Spinal cord (tissue), 9 donors: ENCODE measurements at regions not wholly inside any gene's neighbourhood (a gene's known extent, or its start where the extent isn't known, plus 50 kb on each side); places are given as distances from the start of the nearest gene placed in this dataset.
"Not testable (repeated sequence)": the region's sequence is repeated elsewhere in the genome, so short reads cannot be mapped to it uniquely, and the experiment has no call there.

Experiments
- DNase-seq, 6 donors: peaks; one replicate each; pipeline versions ENCODE4 v3.0.0 to v3.0.0-alpha.2; 2013 to 2015; ENCODE audit warnings: low spot score in 6 of 6, low read depth in 4 of 6
- H3K27ac ChIP-seq: one replicate; pipeline ENCODE4 v1.5.1; 2013; ENCODE audit warnings: low read depth, low read length, control low read depth
- H3K27me3 ChIP-seq: one replicate; pipeline ENCODE4 v1.6.1; 2013; ENCODE audit warnings: low read length; ENCODE audit not compliant: control insufficient read depth, insufficient read depth
- H3K36me3 ChIP-seq: one replicate; pipeline ENCODE4 v1.6.1; 2013; ENCODE audit warnings: low read length; ENCODE audit not compliant: control insufficient read depth, insufficient read depth
- H3K4me1 ChIP-seq: one replicate; pipeline ENCODE4 v1.6.1; 2013; ENCODE audit warnings: low read length; ENCODE audit not compliant: control insufficient read depth, insufficient read depth
- H3K4me3 ChIP-seq: one replicate; pipeline ENCODE4 v1.5.1; 2013; ENCODE audit warnings: low read depth, low read length, control low read depth
- H3K9me3 ChIP-seq: one replicate; pipeline ENCODE4 v1.6.1; 2013; ENCODE audit warnings: low read length; ENCODE audit not compliant: control insufficient read depth, insufficient read depth
- WGBS: methylation state at CpG from one replicate; pipeline ENCODE4 v1.1.5; 2013; ENCODE audit warnings: missing lambda C conversion rate; ENCODE audit not compliant: insufficient coverage; 5-methylcytosine and 5-hydroxymethylcytosine counted together
- donor health status: healthy.

DNA sequence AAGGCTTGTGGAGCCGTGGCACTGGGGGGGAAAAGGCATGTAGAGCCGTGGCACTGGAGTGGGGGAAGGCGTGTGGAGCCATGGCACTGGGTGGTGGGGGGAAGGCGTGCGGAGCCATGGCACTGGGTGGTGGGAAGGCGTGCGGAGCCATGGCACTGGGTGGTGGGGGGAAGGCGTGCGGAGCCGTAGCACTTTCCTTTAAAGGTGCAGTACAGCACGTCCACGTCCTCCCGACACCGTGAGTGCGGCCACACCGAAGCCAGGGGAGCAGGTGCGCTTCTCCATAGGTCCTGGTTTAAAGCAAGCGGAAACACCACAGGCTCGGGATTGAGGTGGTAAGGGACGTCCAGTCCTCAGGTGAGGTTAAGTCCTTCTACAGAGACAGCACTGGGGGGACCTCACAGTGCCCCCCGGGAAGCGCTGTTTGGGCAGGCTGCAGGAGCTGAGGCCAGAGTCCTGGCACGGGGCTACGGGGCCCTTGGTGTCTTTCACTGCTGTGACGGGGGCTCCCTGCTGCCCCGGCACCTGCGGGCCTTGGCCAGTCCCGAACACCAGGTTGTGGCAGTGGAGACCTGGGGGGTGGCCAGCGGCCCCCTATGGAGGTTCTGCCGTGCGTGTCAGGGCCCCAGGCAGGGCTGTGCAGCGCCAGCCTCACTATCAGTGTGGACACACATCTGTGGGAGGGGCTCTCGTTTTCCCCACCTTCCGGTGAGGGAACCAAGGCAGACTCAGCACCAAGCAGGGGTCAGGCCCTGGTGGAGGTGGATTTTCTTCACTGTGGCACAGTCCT, 93.0 kb upstream of the CTDP1 start:
- no peak overlapping the region for H3K27ac ChIP-seq
- H3K4me1 ChIP-seq, result peaks cover 50% of the 10 kb centered on the region
- H3K27me3 ChIP-seq, result no peaks in the 10 kb centered on the region
- WGBS, result 89% methylated on average over 29 of the region's 34 CpGs
- H3K9me3 ChIP-seq, result no peaks in the 10 kb centered on the region
- no peak for DNase-seq
- H3K4me3 ChIP-seq, result no peak overlapping the region
- no peaks in the 10 kb centered on the region for H3K36me3 ChIP-seq

DNA sequence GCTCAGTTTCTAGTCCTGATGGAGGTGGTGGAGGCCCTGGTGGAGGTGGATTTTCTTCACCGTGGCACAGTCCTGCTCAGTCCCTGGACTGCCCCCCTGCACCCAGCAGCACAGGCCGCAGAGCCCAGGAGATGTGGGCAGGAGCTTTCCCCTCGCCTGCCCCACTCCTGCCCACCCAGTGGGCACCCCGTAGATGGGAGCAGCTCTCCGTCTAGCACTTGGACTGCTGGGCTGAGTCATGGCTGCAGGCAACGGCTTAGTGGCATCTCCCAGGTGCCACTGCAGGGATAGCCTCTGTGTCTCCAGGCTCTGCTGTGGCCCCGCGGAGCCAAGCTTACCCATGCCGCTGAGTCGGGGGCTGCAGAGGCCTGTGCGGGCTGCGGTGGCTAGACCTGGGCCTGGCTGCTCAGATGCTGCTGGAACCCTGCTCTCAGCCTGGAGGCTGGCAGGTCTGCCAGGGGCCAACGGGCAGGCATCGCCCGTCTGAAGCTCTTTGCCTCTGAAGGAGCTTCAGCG, 92.3 kb upstream of the CTDP1 start:
- H3K27ac ChIP-seq, result no peak overlapping the region
- peaks cover 50% of the 10 kb centered on the region for H3K4me1 ChIP-seq

DNA sequence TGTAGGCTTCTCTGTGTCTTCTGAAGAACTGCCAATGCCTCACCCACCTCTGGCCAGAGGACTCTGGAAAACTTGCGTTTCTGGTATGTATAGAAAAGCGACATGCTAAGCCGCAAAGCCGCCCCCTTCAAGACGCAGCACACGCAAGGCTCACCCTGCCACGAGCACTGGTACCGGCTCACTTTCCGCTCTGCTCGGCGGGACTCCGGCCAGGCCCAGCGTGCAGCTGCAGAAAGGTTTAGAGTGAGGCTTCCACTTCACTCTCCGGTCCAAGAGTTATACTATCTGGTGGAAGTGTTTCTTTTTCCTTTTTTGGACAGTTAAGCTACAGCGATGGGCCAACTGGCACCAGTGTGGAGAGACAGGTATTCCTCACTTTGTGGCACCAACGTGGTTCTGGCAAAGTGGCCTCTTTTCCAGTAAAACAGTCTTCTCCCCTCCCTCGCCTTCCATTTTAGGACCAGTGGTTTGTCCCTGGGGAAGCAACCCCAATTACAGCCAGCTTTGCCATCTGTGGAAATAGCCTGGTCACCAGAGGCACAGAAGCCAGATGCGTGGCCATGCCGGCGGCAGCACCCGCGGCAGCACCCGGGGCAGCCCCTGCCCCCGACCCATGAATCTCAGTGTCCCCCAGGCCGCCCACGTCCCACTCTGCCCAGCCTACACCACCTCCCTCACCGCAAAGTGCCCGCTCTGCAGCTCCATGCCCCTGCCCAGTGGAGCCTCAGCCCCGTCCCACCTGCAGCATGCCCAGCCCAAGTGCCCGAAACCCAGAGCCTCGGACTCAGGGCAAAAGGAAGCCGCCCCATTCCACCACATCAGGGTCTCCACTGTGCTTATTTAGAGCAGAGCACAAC, 91.6 kb upstream of the CTDP1 start:
- DNase-seq, result no peak

More for the DNA sequence above, 92.3 kb upstream of the CTDP1 start:
- Histone ChIP-seq H3K9me3 (no peaks in the 10 kb centered on the region), H3K36me3 (no peaks in the 10 kb centered on the region), H3K4me3 (no peak overlapping the region), H3K27me3 (no peaks in the 10 kb centered on the region)
- DNase-seq, result no peak
- 89% methylated on average over 16 of the region's 16 CpGs for WGBS

DNA sequence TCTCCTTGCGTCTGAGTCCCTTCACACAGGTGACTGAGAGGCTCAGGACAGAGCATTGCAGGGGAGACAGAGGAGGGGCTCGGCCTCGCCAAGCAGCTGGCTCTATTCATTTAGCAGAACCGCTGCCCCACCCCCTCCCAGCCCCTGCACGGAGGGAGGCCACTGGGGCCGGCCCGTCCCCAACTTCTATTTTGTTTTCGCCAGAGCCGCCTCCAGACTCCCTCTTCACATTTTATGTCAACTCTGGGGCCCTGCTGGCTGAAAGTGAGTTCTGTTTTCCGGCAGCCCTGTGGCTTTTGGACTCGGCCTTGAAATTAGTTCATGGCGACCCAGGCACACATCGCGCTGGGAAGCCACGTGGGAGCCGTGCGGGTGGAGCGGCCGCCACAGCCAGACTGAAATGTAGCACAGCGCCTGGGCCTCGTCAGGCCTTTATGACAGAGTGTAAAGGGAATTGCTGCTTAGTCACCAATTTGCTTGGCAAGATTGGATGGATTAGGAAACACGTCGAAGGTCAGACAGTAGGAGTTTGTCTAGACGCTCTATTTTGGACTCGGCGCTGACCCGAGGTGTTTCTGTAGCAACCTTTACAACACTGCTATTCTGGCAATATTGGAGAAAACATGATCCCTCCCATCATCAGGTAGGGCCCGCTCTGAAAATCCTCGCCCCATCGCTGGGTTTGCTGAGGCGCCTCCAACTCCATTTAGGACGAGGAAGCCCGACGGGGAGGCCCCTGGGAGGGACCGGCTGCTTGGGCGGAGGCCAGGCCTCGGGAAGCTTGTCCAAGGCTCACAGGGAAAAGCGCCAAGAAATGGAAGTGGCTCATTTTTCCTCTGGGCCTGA, 90.7 kb upstream of the CTDP1 start:
- no peaks in the 10 kb centered on the region for H3K9me3 ChIP-seq
- 18% methylated on average over 32 of the region's 38 CpGs for WGBS

More for the DNA sequence above, 91.6 kb upstream of the CTDP1 start:
- Histone ChIP-seq H3K27me3 (no peaks in the 10 kb centered on the region), H3K36me3 (no peaks in the 10 kb centered on the region), H3K27ac (peak overlapping the region; percentile 11), H3K4me3 (no peak overlapping the region), H3K4me1 (peaks cover 50% of the 10 kb centered on the region), H3K9me3 (no peaks in the 10 kb centered on the region)
- 68% methylated on average over 25 of the region's 32 CpGs for WGBS

DNA sequence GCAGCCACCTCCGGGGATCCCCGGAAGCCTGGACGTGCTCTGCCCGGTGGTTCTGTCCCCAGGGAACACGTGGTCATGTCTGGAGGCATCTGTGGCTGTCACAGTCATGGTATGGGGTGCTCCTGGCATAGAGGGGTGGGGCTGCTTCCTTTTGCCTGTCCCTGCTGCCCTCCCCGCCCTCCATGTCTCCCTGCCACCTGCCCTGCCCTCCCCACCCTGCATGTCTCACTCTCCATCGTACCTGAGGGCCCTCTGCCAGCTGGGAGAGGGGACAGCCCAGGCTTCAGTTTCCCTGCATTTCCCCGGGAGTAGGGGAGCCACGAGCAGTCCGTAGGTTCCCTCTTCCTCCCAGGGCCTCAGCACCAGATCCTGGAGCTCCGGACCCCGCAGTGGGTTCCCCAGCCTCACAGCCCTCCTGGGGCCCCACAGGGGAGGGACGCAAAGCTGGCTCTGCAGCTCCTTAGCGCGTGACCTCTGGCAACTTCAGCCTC, 90.0 kb upstream of the CTDP1 start:
- Histone ChIP-seq H3K4me1 (peaks cover 44% of the 10 kb centered on the region), H3K27me3 (no peaks in the 10 kb centered on the region), H3K36me3 (no peaks in the 10 kb centered on the region), H3K9me3 (no peaks in the 10 kb centered on the region), H3K4me3 (no peak overlapping the region), H3K27ac (no peak overlapping the region)
- 68% methylated on average over 12 of the region's 15 CpGs for WGBS
- no peak for DNase-seq

More for the DNA sequence above, 90.7 kb upstream of the CTDP1 start:
- Histone ChIP-seq H3K4me1 (peaks cover 44% of the 10 kb centered on the region), H3K27me3 (no peaks in the 10 kb centered on the region), H3K27ac (peak overlapping the region; percentile 11), H3K36me3 (no peaks in the 10 kb centered on the region), H3K4me3 (no peak overlapping the region)
- DNase-seq, result peak in 5 of 6 donors; percentile 41 to 89 (median 59)

DNA sequence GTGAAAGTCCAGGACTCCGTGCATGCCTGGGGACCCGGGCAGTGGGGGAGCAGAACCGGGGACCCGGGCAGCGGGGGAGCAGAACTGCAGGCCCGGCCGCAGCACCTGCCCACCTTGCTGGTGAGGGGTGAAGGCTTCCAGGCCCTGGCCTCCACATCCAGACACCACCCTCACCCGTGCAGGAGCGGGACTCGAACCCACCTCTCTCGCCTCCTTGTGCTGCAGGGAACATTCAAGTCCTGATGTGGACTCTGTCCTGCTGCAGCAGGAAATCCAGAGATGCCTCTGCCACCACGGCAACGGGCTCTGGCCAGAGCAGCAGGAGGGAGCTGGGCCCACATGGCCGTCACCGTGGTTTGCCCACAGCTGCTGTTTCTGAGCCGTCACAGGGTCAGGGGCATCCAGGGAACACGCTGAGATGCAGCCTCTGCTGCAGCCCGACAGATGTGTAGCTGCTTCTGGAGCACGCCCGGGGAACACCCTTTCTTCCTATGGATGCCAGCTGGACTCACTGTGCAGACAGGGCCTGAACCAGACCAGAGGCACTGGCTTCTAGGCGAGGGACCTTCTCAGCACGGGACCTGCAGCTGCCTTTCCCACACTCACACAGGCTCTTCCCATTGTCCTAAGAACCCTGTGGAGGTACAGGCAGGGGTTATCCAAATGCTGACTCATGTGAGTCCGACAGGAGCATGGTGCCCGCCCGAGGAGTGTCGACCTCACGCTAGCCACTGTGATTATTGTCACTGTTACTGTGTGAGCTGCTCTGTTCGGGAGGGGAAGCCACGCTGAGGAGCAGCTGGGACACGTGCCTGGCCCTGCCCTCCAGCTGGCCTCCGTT, 89.2 kb upstream of the CTDP1 start:
- no peak for DNase-seq
- H3K9me3 ChIP-seq, result no peaks in the 10 kb centered on the region
- H3K36me3 ChIP-seq, result no peaks in the 10 kb centered on the region
- H3K27me3 ChIP-seq, result no peaks in the 10 kb centered on the region
- H3K4me1 ChIP-seq, result peaks cover 44% of the 10 kb centered on the region
- no peak overlapping the region for H3K27ac ChIP-seq
- WGBS, result 59% methylated on average over 27 of the region's 31 CpGs
- no peak overlapping the region for H3K4me3 ChIP-seq

DNA sequence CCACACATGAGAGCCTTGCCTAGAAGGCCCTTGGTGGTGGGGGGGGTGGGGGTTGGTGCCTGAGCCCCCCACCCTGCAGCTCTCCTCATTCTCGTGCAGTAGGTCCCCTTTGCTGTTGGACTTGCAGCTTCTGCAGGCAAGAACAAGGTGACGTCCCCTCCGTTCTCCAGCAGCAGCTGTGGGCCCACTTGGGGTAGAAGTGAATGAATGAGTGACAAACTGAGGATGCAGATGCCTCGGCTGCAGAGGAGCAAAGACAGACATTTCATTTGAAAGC, 88.6 kb upstream of the CTDP1 start:
- Histone ChIP-seq H3K36me3 (no peaks in the 10 kb centered on the region), H3K9me3 (no peaks in the 10 kb centered on the region), H3K27me3 (no peaks in the 10 kb centered on the region), H3K4me3 (no peak overlapping the region), H3K4me1 (peaks cover 44% of the 10 kb centered on the region), H3K27ac (no peak overlapping the region)
- DNase-seq, result no peak
- WGBS, result 77% methylated on average over 3 of the region's 4 CpGs

DNA sequence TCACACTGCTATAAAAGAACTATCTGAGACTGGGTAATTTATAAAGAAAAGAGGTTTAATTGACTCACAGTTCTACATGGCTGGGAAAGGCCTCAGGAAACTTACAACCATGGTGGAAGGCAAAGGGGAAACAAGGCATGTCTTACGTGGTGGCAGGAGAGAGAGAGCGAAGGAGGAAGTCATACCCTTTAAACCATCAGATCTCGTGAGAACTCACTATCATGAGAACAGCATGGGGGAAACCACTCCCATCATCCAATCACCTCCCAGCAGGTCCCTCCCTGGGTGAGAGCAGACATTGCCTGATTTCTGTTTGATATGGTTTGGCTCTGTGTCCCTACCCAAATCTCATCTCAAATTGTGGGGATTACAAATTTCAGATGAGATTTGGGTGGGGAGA, 86.9 kb upstream of the CTDP1 start:
- H3K27ac ChIP-seq, DNase-seq, H3K4me3 ChIP-seq, H3K9me3 ChIP-seq, H3K36me3 ChIP-seq, H3K27me3 ChIP-seq: not testable (repeated sequence)
- WGBS, result no CpG with 5 or more reads among the region's 3 CpGs
- H3K4me1 ChIP-seq, result peaks cover 34% of the 10 kb centered on the region
